CD14-positive monocyte (primary cell): ENCODE measurements at regions not wholly inside any gene's neighbourhood (a gene's known extent, or its start where the extent isn't known, plus 50 kb on each side); places are given as distances from the start of the nearest gene placed in this dataset.

ENCODE experiments used
- DNase-seq, 3 donors: peaks; one replicate each; pipeline ENCODE4 v3.0.0-alpha.2; 2011 to 2022
- H2AFZ ChIP-seq: 2 replicates; pipeline ENCODE4 v1.6.0; 2012; ENCODE audit warnings: mild to moderate bottlenecking, low read depth, low read length, inconsistent platforms; ENCODE audit not compliant: insufficient read depth, poor library complexity, severe bottlenecking
- H3K27ac ChIP-seq, 2 donors: 1 replicate in 1 of 2; 2 replicates in 1 of 2; pipeline ENCODE4 v1.5.1; 2012 to 2013; ENCODE audit warnings: low read length in 2 of 2, control low read depth in 1 of 2, inconsistent platforms in 1 of 2, low read depth in 1 of 2, mild to moderate bottlenecking in 1 of 2
- H3K27me3 ChIP-seq, 2 donors: one replicate each; pipeline versions ENCODE4 v1.6.0 to v1.6.1; 2011 to 2013; ENCODE audit warnings: low read length in 2 of 2; ENCODE audit not compliant: control insufficient read depth in 2 of 2, insufficient read depth in 2 of 2
- H3K36me3 ChIP-seq, 2 donors: replicated peaks in 1 of 2; 1 replicate in 1 of 2; 2 replicates in 1 of 2; pipeline versions ENCODE4 v1.5.1 to v1.6.1; 2012 to 2013; ENCODE audit warnings: low read length in 2 of 2, control low read depth in 1 of 2, inconsistent platforms in 1 of 2, mild to moderate bottlenecking in 1 of 2; ENCODE audit not compliant: insufficient read depth in 2 of 2, control insufficient read depth in 1 of 2
- H3K4me1 ChIP-seq, 2 donors: 1 replicate in 1 of 2; 2 replicates in 1 of 2; pipeline versions ENCODE4 v1.5.1 to v1.6.1; 2012 to 2013; ENCODE audit warnings: low read length in 2 of 2, control low read depth in 1 of 2, inconsistent platforms in 1 of 2, mild to moderate bottlenecking in 1 of 2, moderate library complexity in 1 of 2; ENCODE audit not compliant: insufficient read depth in 2 of 2, control insufficient read depth in 1 of 2
- H3K4me2 ChIP-seq: replicated peaks from 2 replicates; pipeline ENCODE3; 2012; ENCODE audit warnings: low read length, moderate library complexity, mild to moderate bottlenecking; ENCODE audit not compliant: poor library complexity, severe bottlenecking; ENCODE audit errors: extremely low read depth
- H3K4me3 ChIP-seq, 3 experiments: fragments of 200-600 bp in 1 of 3; sonication (generic) in 1 of 3; replicated peaks in 1 of 3; 1 replicate in 2 of 3; 2 replicates in 1 of 3; pipeline ENCODE4 v1.5.1; 2011 to 2013; ENCODE audit warnings: low read length in 3 of 3, mild to moderate bottlenecking in 3 of 3, control low read depth in 2 of 3, low read depth in 2 of 3, inconsistent platforms in 1 of 3, moderate library complexity in 1 of 3
- H3K79me2 ChIP-seq: 2 replicates; pipeline ENCODE4 v1.6.0; 2012; ENCODE audit warnings: mild to moderate bottlenecking, control low read depth, inconsistent platforms, low read length, moderate library complexity; ENCODE audit not compliant: insufficient read depth
- H3K9ac ChIP-seq: 2 replicates; pipeline ENCODE4 v1.6.0; 2017; ENCODE audit warnings: low read length, mild to moderate bottlenecking; ENCODE audit not compliant: insufficient read depth, poor library complexity, severe bottlenecking
- H3K9me3 ChIP-seq, 2 donors: replicated peaks in 1 of 2; 1 replicate in 1 of 2; 2 replicates in 1 of 2; pipeline versions ENCODE4 v1.5.1 to v1.6.1; 2012 to 2013; ENCODE audit warnings: low read length in 2 of 2, control low read depth in 1 of 2; ENCODE audit not compliant: control insufficient read depth in 1 of 2, insufficient read depth in 1 of 2
- H4K20me1 ChIP-seq: 2 replicates; pipeline ENCODE4 v1.6.0; 2012; ENCODE audit warnings: mild to moderate bottlenecking, low read length, control low read depth, moderate library complexity; ENCODE audit not compliant: insufficient read depth
- H3K27ac Mint-ChIP-seq, 7 donors: one replicate each; pipeline ENCODE4 v1.8.0; 2020; ENCODE audit warnings: mild to moderate bottlenecking in 7 of 7, mixed read lengths in 7 of 7, moderate library complexity in 6 of 7, inconsistent platforms in 2 of 7
- H3K27me3 Mint-ChIP-seq, 3 donors: one replicate each; pipeline ENCODE4 v1.8.0; 2021 to 2022; ENCODE audit warnings: low read depth in 3 of 3, mild to moderate bottlenecking in 3 of 3, mixed read lengths in 3 of 3, moderate library complexity in 3 of 3, inconsistent platforms in 1 of 3
- H3K36me3 Mint-ChIP-seq, 2 donors: one replicate each; pipeline ENCODE4 v1.8.0; 2020; ENCODE audit warnings: mixed read lengths in 2 of 2, inconsistent platforms in 1 of 2, mild to moderate bottlenecking in 1 of 2
- H3K4me1 Mint-ChIP-seq: one replicate; pipeline ENCODE4 v1.8.0; 2020; ENCODE audit warnings: mild to moderate bottlenecking, mixed read lengths
- H3K4me3 Mint-ChIP-seq, 2 donors: one replicate each; pipeline ENCODE4 v1.8.0; 2020; ENCODE audit warnings: mild to moderate bottlenecking in 2 of 2, mixed read lengths in 2 of 2, moderate library complexity in 1 of 2
- H3K9me3 Mint-ChIP-seq, 7 donors: one replicate each; pipeline ENCODE4 v1.8.0; 2020 to 2022; ENCODE audit warnings: mixed read lengths in 7 of 7, mild to moderate bottlenecking in 6 of 7, moderate library complexity in 6 of 7, inconsistent platforms in 2 of 7
- CTCF ChIP-seq: fragments of 200-600 bp; IDR thresholded peaks from one replicate; pipeline ENCODE4 v1.8.0; 2022; ENCODE audit warnings: antibody characterized with exemption, mild to moderate bottlenecking
- WGBS: methylation state at CpG from one replicate; pipeline ENCODE4 v1.1.5; 2013; ENCODE audit warnings: missing lambda C conversion rate; ENCODE audit not compliant: insufficient coverage; 5-methylcytosine and 5-hydroxymethylcytosine counted together
- intact Hi-C, 2 donors: fragments of 100-400 bp; cut with micrococcal nuclease; formaldehyde crosslinking; loops; one replicate each; pipeline versions ENCODE4 v1.15.0 to v1.15.1; 2023

DNA sequence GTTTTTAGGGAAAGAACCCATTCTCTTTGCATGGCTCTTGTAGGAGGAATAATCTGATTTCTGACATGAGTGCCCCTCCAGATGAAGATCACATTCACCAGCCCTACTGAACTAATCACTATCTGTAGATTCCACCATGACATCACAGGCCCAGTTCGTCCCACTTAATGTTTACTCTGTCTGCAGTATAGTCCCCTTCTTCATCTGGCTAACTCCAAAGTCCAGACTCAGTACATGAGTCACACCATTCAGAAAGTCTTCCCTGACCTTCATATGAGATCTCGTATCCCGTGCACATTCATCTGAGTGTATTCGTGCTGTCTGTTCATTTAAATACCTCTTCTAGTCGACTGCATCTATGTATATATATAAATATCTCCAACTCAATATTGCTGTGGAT, 366.5 kb upstream of the AKR1E2 start:
- intact Hi-C loops: no loop called here
- Histone ChIP-seq H3K4me2 (no peak overlapping the region), H3K36me3 (no peaks in the 10 kb centered on the region), H2AFZ (no peak overlapping the region), H3K9ac (no peak overlapping the region), H3K9me3 (peaks cover 0 to 3% of the 10 kb centered on the region in 2 donors), H3K4me3 (no peak overlapping the region), H3K27ac (no peak overlapping the region), H3K79me2 (no peaks in the 10 kb centered on the region), H3K27me3 (no peaks in the 10 kb centered on the region), H3K4me1 (no peaks in the 10 kb centered on the region), H4K20me1 (no peaks in the 10 kb centered on the region)
- H3K27ac Mint-ChIP-seq: no peak overlapping the region
- H3K36me3 Mint-ChIP-seq: no peaks in the 10 kb centered on the region
- H3K9me3 Mint-ChIP-seq: peaks cover 0 to 7% (median 3%) of the 10 kb centered on the region in 7 donors
- no peaks in the 10 kb centered on the region for H3K4me1 Mint-ChIP-seq
- H3K27me3 Mint-ChIP-seq: no peaks in the 10 kb centered on the region
- WGBS: 77% methylated on average over 1 of the region's 5 CpGs
- TF ChIP-seq CTCF: no peak
- no peak for DNase-seq
- H3K4me3 Mint-ChIP-seq: no peak overlapping the region

- Histone ChIP-seq H4K20me1 (no peaks in the 10 kb centered on the region), H3K9ac (no peak overlapping the region), H3K79me2 (no peaks in the 10 kb centered on the region), H3K4me2 (no peak overlapping the region), H3K27ac (no peak overlapping the region), H3K9me3 (peaks cover 0 to 3% of the 10 kb centered on the region in 2 donors), H3K4me3 (no peak overlapping the region), H3K4me1 (no peaks in the 10 kb centered on the region), H2AFZ (no peak overlapping the region), H3K27me3 (no peaks in the 10 kb centered on the region), H3K36me3 (no peaks in the 10 kb centered on the region)
- H3K27ac Mint-ChIP-seq: no peak overlapping the region
- H3K9me3 Mint-ChIP-seq: peaks cover 0 to 8% (median 1%) of the 10 kb centered on the region in 7 donors
- H3K27me3 Mint-ChIP-seq: peaks cover 0 to 4% (median 0%) of the 10 kb centered on the region in 3 donors
- H3K4me1 Mint-ChIP-seq: no peaks in the 10 kb centered on the region
- 99% methylated on average over 10 of the region's 14 CpGs for WGBS
- TF ChIP-seq CTCF: no peak
- no peak overlapping the region for H3K4me3 Mint-ChIP-seq
- intact Hi-C loops: no loop called here
- no peaks in the 10 kb centered on the region for H3K36me3 Mint-ChIP-seq
- DNase-seq: no peak
Observed at GRCh38 chr10:4457597-4457996, 368.4 kb upstream of the AKR1E2 start.
